ENCODE measurements at regions not wholly inside any gene's neighbourhood (a gene's known extent, or its start where the extent isn't known, plus 50 kb on each side); places are given as distances from the start of the nearest gene placed in this dataset.

- ChIA-PET CTCF (interaction anchor here (0.5 kb wide), 1 partner anchor 339 kb away, joined by 4 read pairs; no protein-coding TSS in a partner anchor), SMC1A (ENCODE audit: uncharacterized antibody, unreplicated experiment) (no interaction called here), RAD21 (ENCODE audit: unreplicated experiment) (no interaction called here), POLR2A (no interaction called here)
- H3K27me3 ChIP-seq (replicated peaks in 1 of 2; ENCODE audit: control insufficient read depth in 2 of 2, insufficient read depth in 2 of 2, low read length in 1 of 2), result no peaks in the 10 kb centered on the region
- H3K9ac ChIP-seq (ENCODE audit: control insufficient read depth, insufficient read depth, low read length), result no peak overlapping the region
- intact Hi-C loops (cut with micrococcal nuclease; ENCODE audit: unreplicated experiment) (no loop called here), in situ Hi-C loops (cut with MboI) (no loop called here)
- no peaks in the 10 kb centered on the region for H3K9me3 ChIP-seq (replicated peaks; ENCODE audit: control insufficient read depth, insufficient read depth, low read length)
- no peak overlapping the region for H3K27ac ChIP-seq (ENCODE audit: control insufficient read depth, insufficient read depth)
- no peak overlapping the region for H3K4me2 ChIP-seq (ENCODE audit: control insufficient read depth, insufficient read depth)
- H3K36me3 ChIP-seq (ENCODE audit: control insufficient read depth in 2 of 2, insufficient read depth in 2 of 2, low read length in 1 of 2), result no peaks in the 10 kb centered on the region
- 8% methylated on average over 3 of the region's 3 CpGs for WGBS (ENCODE audit: insufficient coverage, insufficient replicate concordance, low lambda C conversion rate, missing lambda C conversion rate)
- no peak for DNase-seq (ENCODE audit: low read depth, low spot score)
- no peak for ATAC-seq
- no peak overlapping the region for H3K4me3 ChIP-seq
- H3K79me2 ChIP-seq (ENCODE audit: control insufficient read depth, insufficient read depth, low read length), result no peaks in the 10 kb centered on the region
- no peak for TF ChIP-seq BMI1 (IDR thresholded peaks at IDR 0.05; ENCODE audit: borderline replicate concordance)
- no peak for TF ChIP-seq RBBP5 (conservative IDR thresholded peaks at IDR 0.05)
- no peak for TF ChIP-seq MTA2 (IDR thresholded peaks at IDR 0.05; ENCODE audit: low read depth)
- no peak for TF ChIP-seq SMAD5 (IDR thresholded peaks at IDR 0.05; ENCODE audit: low read depth)
- TF ChIP-seq BHLHE40 (IDR thresholded peaks at IDR 0.05; ENCODE audit: borderline replicate concordance in 1 of 2, low read depth in 2 of 2, low read length in 1 of 2), result no peak
- TF ChIP-seq SREBF1 (IDR thresholded peaks at IDR 0.05; ENCODE audit: low read length), result no peak
- TF ChIP-seq ELK1 (IDR thresholded peaks at IDR 0.05; ENCODE audit: low read depth, low read length), result no peak
- no peak for TF ChIP-seq HSF1 (IDR thresholded peaks at IDR 0.05; ENCODE audit: low read depth, low read length)
- no peak for TF ChIP-seq TARDBP (IDR thresholded peaks at IDR 0.05; ENCODE audit: borderline replicate concordance)
- TF ChIP-seq BCL3 (IDR thresholded peaks at IDR 0.05; ENCODE audit: borderline replicate concordance, insufficient read depth, low read depth, low read length, poor library complexity, severe bottlenecking), result no peak
- FAIRE-seq, result no peak
- BruUV-seq (replicated peaks), result no TSS peak
- no peak overlapping the region for H2AFZ ChIP-seq (ENCODE audit: control insufficient read depth, low read depth, low read length)
- no peaks in the 10 kb centered on the region for H3K4me1 ChIP-seq (ENCODE audit: control insufficient read depth, insufficient read depth, low read length)
- H4K20me1 ChIP-seq (ENCODE audit: control insufficient read depth, insufficient read depth), result no peaks in the 10 kb centered on the region
Observed at GRCh38 chr2:126409850-126410249, 246.1 kb upstream of the GYPC start.

All from GM12878 (cell line).